ENCODE measurements at regions not wholly inside any gene's neighbourhood (a gene's known extent, or its start where the extent isn't known, plus 50 kb on each side); places are given as distances from the start of the nearest gene placed in this dataset.

DNA sequence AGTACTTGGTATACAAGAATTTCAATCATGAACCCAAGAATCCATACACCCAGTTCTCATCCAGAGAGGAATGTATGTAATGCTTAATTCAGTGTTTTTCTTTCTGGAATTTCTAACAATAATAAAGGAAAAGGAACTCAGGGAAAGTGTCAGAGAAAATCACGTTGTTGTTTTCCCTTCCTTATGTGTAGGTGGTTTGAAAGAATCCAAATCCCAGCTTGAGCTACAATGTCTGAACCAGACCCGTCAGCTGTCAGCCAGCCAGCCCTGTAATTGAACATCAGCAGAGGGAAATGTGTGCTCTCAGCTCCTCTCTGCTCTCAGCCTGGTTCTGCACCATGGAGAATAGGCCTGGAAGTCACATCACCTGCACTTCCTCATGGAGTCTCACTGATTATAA, 126.5 kb downstream of the TMEM30B start:
- DNase-seq = no peak
- TF ChIP-seq POLR2A (IDR thresholded peaks at IDR 0.05) (no peak), POLR2AphosphoS5 (IDR thresholded peaks at IDR 0.05) (no peak), CTCF (IDR thresholded peaks at IDR 0.05) (no peak), EP300 (IDR thresholded peaks at IDR 0.05; ENCODE audit: low read depth) (no peak)
- H3K4me3 ChIP-seq = no peak overlapping the region
- in situ Hi-C loops (cut with MboI; ENCODE audit: low pct_ligation_motif_present in 1 of 4, low pct_unique_long_range_greater_than_20kb in 1 of 4, low sequenced_read_pairs in 3 of 4) (no loop called here), intact Hi-C loops (cut with DNase I; ENCODE audit: low total_unique reads) (no loop called here)
- H3K36me3 ChIP-seq = no peaks in the 10 kb centered on the region
- H3K9me3 ChIP-seq = no peaks in the 10 kb centered on the region
- no peaks in the 10 kb centered on the region for H3K4me1 ChIP-seq
- no peak overlapping the region for H3K27ac ChIP-seq
- H3K27me3 ChIP-seq = no peaks in the 10 kb centered on the region
- WGBS, 2 donors (ENCODE audit: low coverage in 1 of 2) = 33 to 69% methylated on average over 1 to 2 of the region's 2 CpGs

GRCh38 chr14:61153914-61154545, 127.1 kb downstream of the TMEM30B start:
- intact Hi-C loops (cut with DNase I; ENCODE audit: low total_unique reads) = no loop called here
- no peak overlapping the region for H3K4me3 ChIP-seq
- TF ChIP-seq EP300 (IDR thresholded peaks at IDR 0.05; ENCODE audit: low read depth) (no peak), POLR2A (IDR thresholded peaks at IDR 0.05) (no peak), CTCF (IDR thresholded peaks at IDR 0.05) (no peak), POLR2AphosphoS5 (IDR thresholded peaks at IDR 0.05) (no peak)
- no peaks in the 10 kb centered on the region for H3K27me3 ChIP-seq
- no peak overlapping the region for H3K27ac ChIP-seq
- H3K4me1 ChIP-seq = no peaks in the 10 kb centered on the region
- H3K36me3 ChIP-seq = no peaks in the 10 kb centered on the region
- in situ Hi-C loops (cut with MboI; ENCODE audit: low pct_ligation_motif_present in 1 of 4, low pct_unique_long_range_greater_than_20kb in 1 of 4, low sequenced_read_pairs in 3 of 4) = no loop called here
- DNase-seq = no peak
- H3K9me3 ChIP-seq = no peaks in the 10 kb centered on the region
- 52 to 100% methylated on average over 1 to 8 of the region's 8 CpGs for WGBS, 2 donors (ENCODE audit: low coverage in 1 of 2)

DNA sequence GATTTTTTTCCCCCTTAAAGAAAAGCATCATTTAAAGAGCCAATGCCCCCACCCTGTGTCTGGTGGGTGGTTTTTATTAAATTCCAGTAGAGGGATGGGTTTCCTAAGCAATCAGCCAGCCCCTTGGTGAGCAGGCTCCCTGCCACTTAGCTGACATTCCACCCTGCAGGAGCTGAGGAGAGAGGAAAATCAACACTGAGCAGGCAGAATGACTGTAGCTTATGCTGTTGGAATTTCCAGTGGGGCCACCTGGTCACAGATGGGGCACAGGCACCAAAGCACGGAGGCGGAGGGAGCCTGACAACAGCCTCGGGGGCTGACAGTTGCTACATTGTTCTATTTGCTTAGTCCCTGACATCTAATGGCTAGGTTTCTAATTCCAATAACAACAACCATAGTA, 127.7 kb downstream of the TMEM30B start:
- DNase-seq = no peak
- WGBS, 2 donors (ENCODE audit: low coverage in 1 of 2) = 82 to 100% methylated on average over 2 to 3 of the region's 3 CpGs
- Histone ChIP-seq H3K4me3 (no peak overlapping the region), H3K4me1 (no peaks in the 10 kb centered on the region), H3K36me3 (no peaks in the 10 kb centered on the region), H3K27me3 (no peaks in the 10 kb centered on the region), H3K9me3 (no peaks in the 10 kb centered on the region), H3K27ac (no peak overlapping the region)
- in situ Hi-C loops (cut with MboI; ENCODE audit: low pct_ligation_motif_present in 1 of 4, low pct_unique_long_range_greater_than_20kb in 1 of 4, low sequenced_read_pairs in 3 of 4) = no loop called here
- intact Hi-C loops (cut with DNase I; ENCODE audit: low total_unique reads) = no loop called here
- TF ChIP-seq POLR2A (IDR thresholded peaks at IDR 0.05) (no peak), POLR2AphosphoS5 (IDR thresholded peaks at IDR 0.05) (no peak), EP300 (IDR thresholded peaks at IDR 0.05; ENCODE audit: low read depth) (no peak), CTCF (IDR thresholded peaks at IDR 0.05) (no peak)

DNA sequence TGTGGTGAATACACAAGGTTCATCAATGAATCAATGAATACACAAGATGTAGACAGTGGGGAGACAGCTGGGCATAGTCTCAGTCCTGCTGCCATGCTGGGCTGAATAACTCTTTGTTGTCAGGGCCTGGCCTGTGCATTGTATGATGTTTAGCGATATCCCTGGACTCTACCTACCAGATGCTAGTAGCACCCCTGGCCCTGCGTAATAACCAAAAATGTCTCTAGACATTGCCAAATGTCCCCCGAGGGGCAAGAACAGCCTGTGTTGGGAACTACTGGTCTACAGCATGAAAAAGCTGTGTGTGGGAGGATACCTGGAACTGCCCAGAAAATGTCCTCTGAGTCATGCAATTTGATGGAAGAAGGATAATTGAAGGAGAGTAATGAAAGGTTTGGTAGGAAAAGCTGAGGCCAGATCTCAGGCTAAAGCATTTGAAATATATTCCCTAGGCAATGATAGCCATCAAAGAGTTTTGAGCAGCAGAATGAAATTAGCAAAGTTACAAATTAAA, 128.2 kb downstream of the TMEM30B start:
- intact Hi-C loops (cut with DNase I; ENCODE audit: low total_unique reads) = no loop called here
- no peak overlapping the region for H3K27ac ChIP-seq
- no peaks in the 10 kb centered on the region for H3K4me1 ChIP-seq
- DNase-seq = no peak
- H3K4me3 ChIP-seq = no peak overlapping the region
- in situ Hi-C loops (cut with MboI; ENCODE audit: low pct_ligation_motif_present in 1 of 4, low pct_unique_long_range_greater_than_20kb in 1 of 4, low sequenced_read_pairs in 3 of 4) = no loop called here
- H3K36me3 ChIP-seq = no peaks in the 10 kb centered on the region
- TF ChIP-seq POLR2A (IDR thresholded peaks at IDR 0.05) (no peak), CTCF (IDR thresholded peaks at IDR 0.05) (no peak), EP300 (IDR thresholded peaks at IDR 0.05; ENCODE audit: low read depth) (no peak), POLR2AphosphoS5 (IDR thresholded peaks at IDR 0.05) (no peak)
- no peaks in the 10 kb centered on the region for H3K27me3 ChIP-seq
- WGBS, 2 donors (ENCODE audit: low coverage in 1 of 2) = 86 to 87% methylated on average over 3 of the region's 3 CpGs
- no peaks in the 10 kb centered on the region for H3K9me3 ChIP-seq
